NCI-H2196 (cell line): ENCODE measurements at regions not wholly inside any gene's neighbourhood (a gene's known extent, or its start where the extent isn't known, plus 50 kb on each side); places are given as distances from the start of the nearest gene placed in this dataset.
"Not testable (repeated sequence)": the region's sequence is repeated elsewhere in the genome, so short reads cannot be mapped to it uniquely, and the experiment has no call there.

Experiments used
- DNase-seq: peaks from one replicate; lab custom pipeline; 2025; ENCODE audit not compliant: unreplicated experiment; lab: John Stamatoyannopoulos, UW

GRCh38 chr10:25851548-25851947 lies 82.5 kb upstream of the MYO3A start:
- no peak for DNase-seq

DNA sequence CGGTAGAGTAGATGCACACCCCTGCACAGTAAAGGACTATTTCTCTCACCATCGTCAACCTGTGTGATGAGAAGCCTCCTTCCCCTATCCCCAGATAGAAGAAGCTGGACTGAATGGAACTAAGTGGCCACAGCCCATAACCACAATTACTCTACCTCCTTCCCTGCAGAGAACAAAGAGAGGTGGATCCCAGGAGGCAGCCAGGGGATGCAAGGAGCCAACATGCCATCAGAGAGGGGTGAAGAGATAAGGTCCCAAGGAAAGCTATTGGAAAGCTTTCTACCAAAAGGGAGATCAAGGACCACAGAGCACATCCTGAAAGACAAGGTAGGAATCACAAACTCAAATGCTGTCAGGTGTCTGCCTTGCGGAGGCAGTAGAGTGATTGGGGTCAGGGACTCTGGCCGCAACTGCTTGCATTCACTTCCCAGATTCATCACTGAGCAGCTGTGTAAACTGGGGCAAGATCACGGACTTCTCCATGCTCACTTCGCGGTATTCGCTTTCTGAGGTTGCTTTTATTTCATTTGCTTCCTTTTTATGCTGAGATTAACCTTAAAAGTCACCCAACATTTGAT lies 81.6 kb upstream of the MYO3A start:
- DNase-seq = no peak

DNA sequence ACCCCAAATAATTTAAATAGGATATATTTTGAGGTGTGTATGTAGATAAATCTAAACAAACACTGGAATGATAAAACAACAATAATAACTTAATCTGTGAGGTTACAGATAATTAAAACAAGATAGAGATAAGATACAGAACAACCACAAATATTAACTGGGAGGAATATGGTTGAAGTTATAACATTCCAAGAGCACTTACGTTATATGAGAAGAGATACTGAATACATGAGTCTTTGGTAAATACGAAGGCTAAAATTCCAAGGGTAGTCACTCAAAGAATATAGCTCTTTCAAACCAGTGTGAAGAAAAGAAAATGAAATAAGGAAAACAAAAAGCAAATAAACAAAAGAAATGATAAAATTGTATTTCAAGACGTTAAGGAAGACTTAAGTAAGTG lies 76.0 kb upstream of the MYO3A start:
- DNase-seq = no peak

DNA sequence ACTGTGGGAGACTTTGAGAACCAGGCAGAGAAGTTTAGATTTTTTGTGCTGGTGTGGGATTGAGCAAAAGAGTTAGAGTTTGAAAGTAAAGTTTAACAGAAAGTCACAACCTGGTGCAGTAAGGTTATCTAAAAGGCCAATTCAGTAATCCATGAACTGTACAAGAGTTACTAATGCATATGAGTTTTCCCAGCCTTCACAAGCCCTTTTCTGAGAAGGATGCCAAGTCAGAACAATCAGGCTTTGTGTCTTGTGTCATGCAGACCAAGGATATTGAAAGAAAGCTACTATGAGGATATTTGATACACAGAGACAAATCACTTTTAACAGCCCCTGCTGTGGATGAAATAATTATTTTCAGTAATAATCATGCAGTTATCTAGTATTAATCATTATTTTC lies 68.8 kb upstream of the MYO3A start:
- DNase-seq = no peak

- DNase-seq = no peak
Observed at GRCh38 chr10:25867321-25867720, 66.7 kb upstream of the MYO3A start.

DNA sequence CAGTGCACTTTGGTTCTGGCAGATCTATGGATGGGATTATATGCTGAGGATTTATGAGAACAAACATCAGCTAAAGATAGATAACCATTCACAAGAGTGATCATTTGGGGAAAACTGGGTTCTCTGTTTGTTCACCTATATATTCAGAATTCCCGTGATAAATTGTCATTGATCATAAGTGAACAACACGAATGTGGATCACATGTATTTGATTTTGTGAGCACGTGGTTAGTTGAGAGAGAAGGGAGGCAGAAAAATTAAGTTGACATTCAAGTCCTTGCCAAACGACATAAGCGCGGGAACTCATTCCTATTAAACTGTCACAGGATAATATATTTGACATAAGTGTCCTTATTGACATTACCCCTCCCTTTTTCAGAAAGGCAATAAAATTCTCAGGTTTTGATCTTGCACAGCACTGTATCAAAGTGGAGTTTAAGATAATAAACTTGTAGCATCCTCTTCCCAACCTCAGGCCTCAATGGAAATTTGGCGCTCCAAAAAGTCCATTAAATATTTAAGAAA lies 64.9 kb upstream of the MYO3A start:
- no peak for DNase-seq

GRCh38 chr10:25869609-25870008 lies 64.4 kb upstream of the MYO3A start:
- no peak for DNase-seq

DNA sequence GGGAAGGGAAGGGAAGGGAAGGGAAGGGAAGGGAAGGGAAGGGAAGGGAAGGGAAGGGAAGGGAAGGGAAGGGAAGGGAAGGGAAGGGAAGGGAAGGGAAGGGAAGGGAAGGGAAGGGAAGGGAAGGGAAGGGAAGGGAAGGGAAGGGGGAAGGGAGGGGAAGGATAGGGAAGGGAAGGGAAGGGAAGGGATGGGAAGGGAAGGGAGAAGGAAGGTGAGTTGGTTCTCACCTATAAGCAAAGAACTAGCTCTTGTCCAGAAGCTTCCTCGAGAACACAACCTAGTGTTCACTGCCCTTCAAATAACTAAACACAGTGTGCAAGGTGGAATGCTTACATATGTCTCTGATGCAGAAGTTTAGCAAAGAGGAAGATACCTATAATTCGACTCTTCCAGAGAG lies 59.6 kb upstream of the MYO3A start:
- not testable (repeated sequence) for DNase-seq

GRCh38 chr10:25875556-25876165 lies 58.4 kb upstream of the MYO3A start:
- DNase-seq = peak; percentile 74

- no peak for DNase-seq
Observed at GRCh38 chr10:25877296-25877695, 56.7 kb upstream of the MYO3A start.
